Esophagus muscularis mucosa (tissue), 4 donors: ENCODE measurements at regions not wholly inside any gene's neighbourhood (a gene's known extent, or its start where the extent isn't known, plus 50 kb on each side); places are given as distances from the start of the nearest gene placed in this dataset.

ENCODE experiments used
- EP300 ChIP-seq: sonication (generic); formaldehyde crosslinking; IDR thresholded peaks from one replicate; pipeline ENCODE4 v1.6.1; 2017; ENCODE audit warnings: antibody characterized with exemption
- POLR2A ChIP-seq: fragments of 450-650 bp; IDR thresholded peaks from one replicate; pipeline ENCODE4 v1.6.1; 2017; ENCODE audit warnings: antibody characterized with exemption, moderate library complexity, mild to moderate bottlenecking, low read depth
- POLR2AphosphoS5 ChIP-seq, 2 donors: sonication (generic); formaldehyde crosslinking; IDR thresholded peaks; one replicate each; pipeline ENCODE4 v1.6.1; 2017; ENCODE audit warnings: antibody characterized with exemption in 2 of 2
- TF ChIP-seq, protein P1 (sequence below), 3 experiments: fragments of 200-600 bp in 2 of 3; fragments of 450-650 bp in 1 of 3; sonication (generic) in 2 of 3; IDR thresholded peaks; one replicate each; pipeline ENCODE4 v1.5.1; 2017 to 2019; ENCODE audit warnings: antibody characterized with exemption in 3 of 3, mild to moderate bottlenecking in 2 of 3, moderate library complexity in 1 of 3

DNA sequence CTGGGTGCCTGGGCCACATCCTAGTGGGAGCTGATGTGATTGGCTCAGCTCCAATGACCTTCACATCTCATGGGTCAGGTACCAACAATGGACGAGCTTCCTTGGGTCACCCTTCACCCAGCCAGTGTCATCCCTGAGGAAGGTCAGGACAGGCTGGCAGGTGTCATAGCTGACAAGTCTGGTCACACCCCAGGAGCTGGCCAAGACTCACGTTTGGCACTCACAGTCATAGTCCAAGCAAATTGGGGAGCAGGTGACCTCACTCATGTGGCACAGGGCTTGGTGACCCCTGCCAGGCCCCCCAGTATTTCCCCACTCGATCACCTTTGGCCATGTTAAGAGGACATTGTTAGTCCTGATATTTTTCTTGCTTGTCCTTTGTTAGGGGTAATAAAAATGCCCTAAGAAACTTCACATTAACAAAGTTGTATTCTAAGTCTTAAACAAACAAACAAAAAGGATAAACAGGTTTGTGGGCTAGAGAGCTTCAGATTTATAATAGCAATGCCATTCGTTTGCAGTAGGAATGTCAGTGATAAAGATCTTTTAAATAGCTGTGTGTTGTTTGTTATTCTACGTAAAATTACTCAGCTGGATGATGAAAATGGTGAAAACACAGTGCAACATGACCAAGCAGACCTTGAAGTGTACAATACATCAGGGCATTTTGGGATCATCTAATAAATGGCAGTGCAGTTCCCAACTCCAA lies 79.5 kb upstream of the POMGNT2 start:
- TF ChIP-seq POLR2A, result no peak
- TF ChIP-seq, protein P1, sequence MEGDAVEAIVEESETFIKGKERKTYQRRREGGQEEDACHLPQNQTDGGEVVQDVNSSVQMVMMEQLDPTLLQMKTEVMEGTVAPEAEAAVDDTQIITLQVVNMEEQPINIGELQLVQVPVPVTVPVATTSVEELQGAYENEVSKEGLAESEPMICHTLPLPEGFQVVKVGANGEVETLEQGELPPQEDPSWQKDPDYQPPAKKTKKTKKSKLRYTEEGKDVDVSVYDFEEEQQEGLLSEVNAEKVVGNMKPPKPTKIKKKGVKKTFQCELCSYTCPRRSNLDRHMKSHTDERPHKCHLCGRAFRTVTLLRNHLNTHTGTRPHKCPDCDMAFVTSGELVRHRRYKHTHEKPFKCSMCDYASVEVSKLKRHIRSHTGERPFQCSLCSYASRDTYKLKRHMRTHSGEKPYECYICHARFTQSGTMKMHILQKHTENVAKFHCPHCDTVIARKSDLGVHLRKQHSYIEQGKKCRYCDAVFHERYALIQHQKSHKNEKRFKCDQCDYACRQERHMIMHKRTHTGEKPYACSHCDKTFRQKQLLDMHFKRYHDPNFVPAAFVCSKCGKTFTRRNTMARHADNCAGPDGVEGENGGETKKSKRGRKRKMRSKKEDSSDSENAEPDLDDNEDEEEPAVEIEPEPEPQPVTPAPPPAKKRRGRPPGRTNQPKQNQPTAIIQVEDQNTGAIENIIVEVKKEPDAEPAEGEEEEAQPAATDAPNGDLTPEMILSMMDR (IDR thresholded peaks at IDR 0.05), result no peak
- TF ChIP-seq EP300, result no peak
- TF ChIP-seq POLR2AphosphoS5 (IDR thresholded peaks at IDR 0.05), result no peak
